ENCODE measurements at regions not wholly inside any gene's neighbourhood (a gene's known extent, or its start where the extent isn't known, plus 50 kb on each side); places are given as distances from the start of the nearest gene placed in this dataset.

DNA sequence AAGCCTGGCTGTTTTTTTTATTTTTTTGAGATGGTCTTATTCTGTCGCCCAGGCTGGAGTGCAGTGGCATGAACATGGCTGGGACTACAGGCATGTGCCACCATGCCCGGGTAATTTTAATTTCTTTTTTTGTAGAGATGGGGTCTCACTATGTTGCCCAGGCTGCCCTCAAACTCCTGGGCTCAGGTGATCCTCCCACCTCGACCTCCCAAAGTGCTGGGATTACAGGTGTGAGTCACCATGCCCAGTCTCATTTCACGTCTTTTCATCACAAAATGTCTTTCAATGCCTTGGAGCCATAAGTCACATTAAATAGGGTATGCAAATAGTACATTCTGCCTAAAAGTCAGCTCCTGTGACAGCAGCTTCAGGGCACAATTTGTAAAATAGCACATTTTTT, 52.8 kb downstream of the SOX2 start:
- Histone ChIP-seq H2AFZ (ENCODE audit: low read length) (no peak overlapping the region), H3K27me3 (ENCODE audit: insufficient read depth, low read length) (no peaks in the 10 kb centered on the region), H3K36me3 (ENCODE audit: insufficient read depth, low read length) (no peaks in the 10 kb centered on the region), H3K27ac (ENCODE audit: low read depth, low read length) (no peak overlapping the region), H3K4me3 (ENCODE audit: insufficient read depth, low read length) (no peak overlapping the region), H3K4me1 (ENCODE audit: insufficient read depth, low read length) (no peaks in the 10 kb centered on the region), H3K9me3 (ENCODE audit: low read depth, low read length) (no peaks in the 10 kb centered on the region), H3K4me2 (ENCODE audit: insufficient read depth, low read length) (no peak overlapping the region), H3K79me2 (ENCODE audit: insufficient read depth, low read length) (no peaks in the 10 kb centered on the region), H4K20me1 (ENCODE audit: insufficient read depth, low read length) (no peaks in the 10 kb centered on the region)
- no peak for DNase-seq (ENCODE audit: insufficient read length, low spot score, missing footprints)
- TF ChIP-seq, protein P1, sequence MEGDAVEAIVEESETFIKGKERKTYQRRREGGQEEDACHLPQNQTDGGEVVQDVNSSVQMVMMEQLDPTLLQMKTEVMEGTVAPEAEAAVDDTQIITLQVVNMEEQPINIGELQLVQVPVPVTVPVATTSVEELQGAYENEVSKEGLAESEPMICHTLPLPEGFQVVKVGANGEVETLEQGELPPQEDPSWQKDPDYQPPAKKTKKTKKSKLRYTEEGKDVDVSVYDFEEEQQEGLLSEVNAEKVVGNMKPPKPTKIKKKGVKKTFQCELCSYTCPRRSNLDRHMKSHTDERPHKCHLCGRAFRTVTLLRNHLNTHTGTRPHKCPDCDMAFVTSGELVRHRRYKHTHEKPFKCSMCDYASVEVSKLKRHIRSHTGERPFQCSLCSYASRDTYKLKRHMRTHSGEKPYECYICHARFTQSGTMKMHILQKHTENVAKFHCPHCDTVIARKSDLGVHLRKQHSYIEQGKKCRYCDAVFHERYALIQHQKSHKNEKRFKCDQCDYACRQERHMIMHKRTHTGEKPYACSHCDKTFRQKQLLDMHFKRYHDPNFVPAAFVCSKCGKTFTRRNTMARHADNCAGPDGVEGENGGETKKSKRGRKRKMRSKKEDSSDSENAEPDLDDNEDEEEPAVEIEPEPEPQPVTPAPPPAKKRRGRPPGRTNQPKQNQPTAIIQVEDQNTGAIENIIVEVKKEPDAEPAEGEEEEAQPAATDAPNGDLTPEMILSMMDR (IDR thresholded peaks at IDR 0.05; ENCODE audit: extremely low read depth, low read depth, low read length) = no peak

DNA sequence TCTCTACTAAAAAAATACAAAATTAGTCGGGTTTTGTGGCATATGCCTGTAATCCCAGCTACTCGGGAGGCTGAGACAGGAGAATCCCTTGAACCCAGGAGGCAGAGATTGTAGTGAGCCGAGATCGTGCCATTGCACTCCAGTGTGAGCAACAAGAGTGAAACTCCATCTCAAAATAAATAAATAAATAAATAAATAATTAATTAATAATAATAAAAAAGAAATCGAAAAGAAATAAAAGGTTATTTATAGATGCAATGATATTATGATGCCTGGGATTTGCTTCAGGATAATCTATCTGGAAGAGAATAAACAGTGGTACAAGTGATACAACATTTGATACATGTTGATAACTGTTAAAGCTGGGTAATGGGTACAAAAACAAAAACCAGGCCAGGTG, 58.6 kb downstream of the SOX2 start:
- no peak overlapping the region for H2AFZ ChIP-seq (ENCODE audit: low read length)
- no peak for DNase-seq (ENCODE audit: insufficient read length, low spot score, missing footprints)
- TF ChIP-seq, protein P1 (IDR thresholded peaks at IDR 0.05; ENCODE audit: extremely low read depth, low read depth, low read length) = no peak

DNA sequence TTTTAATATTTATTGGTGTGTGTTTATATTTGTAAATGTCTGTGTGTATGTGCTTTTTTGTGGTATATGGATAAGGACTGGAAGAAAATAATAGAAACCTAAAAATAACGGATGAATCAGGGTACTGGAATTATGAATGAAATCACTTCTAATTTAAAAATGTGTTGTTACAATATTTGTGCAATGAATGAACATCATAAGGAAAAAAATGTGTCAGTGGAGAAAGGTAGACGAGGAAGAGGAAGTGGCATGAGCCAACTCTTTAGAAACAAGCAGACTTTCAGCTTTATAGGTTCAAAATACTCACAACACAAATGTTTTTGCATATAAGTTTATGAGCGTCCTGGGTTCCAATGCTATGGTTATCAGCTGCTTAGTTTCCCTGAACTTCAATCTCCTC, 59.4 kb downstream of the SOX2 start:
- TF ChIP-seq, protein P1 (IDR thresholded peaks at IDR 0.05; ENCODE audit: extremely low read depth, low read depth, low read length) = no peak
- H3K27ac ChIP-seq (ENCODE audit: low read depth, low read length) = no peak overlapping the region
- H3K79me2 ChIP-seq (ENCODE audit: insufficient read depth, low read length) = no peaks in the 10 kb centered on the region
- no peaks in the 10 kb centered on the region for H3K36me3 ChIP-seq (ENCODE audit: insufficient read depth, low read length)
- DNase-seq (ENCODE audit: insufficient read length, low spot score, missing footprints) = no peak
- no peak overlapping the region for H3K4me2 ChIP-seq (ENCODE audit: insufficient read depth, low read length)
- no peak overlapping the region for H2AFZ ChIP-seq (ENCODE audit: low read length)
- H4K20me1 ChIP-seq (ENCODE audit: insufficient read depth, low read length) = no peaks in the 10 kb centered on the region
- H3K9me3 ChIP-seq (ENCODE audit: low read depth, low read length) = peaks cover 2% of the 10 kb centered on the region
- no peak overlapping the region for H3K4me3 ChIP-seq (ENCODE audit: insufficient read depth, low read length)
- no peaks in the 10 kb centered on the region for H3K4me1 ChIP-seq (ENCODE audit: insufficient read depth, low read length)
- H3K27me3 ChIP-seq (ENCODE audit: insufficient read depth, low read length) = no peaks in the 10 kb centered on the region

More for the DNA sequence above, 58.6 kb downstream of the SOX2 start:
- H3K4me1 ChIP-seq (ENCODE audit: insufficient read depth, low read length) = no peaks in the 10 kb centered on the region
- no peaks in the 10 kb centered on the region for H3K27me3 ChIP-seq (ENCODE audit: insufficient read depth, low read length)
- no peak overlapping the region for H3K4me2 ChIP-seq (ENCODE audit: insufficient read depth, low read length)
- H3K9me3 ChIP-seq (ENCODE audit: low read depth, low read length) = peaks cover 2% of the 10 kb centered on the region
- no peaks in the 10 kb centered on the region for H4K20me1 ChIP-seq (ENCODE audit: insufficient read depth, low read length)
- no peaks in the 10 kb centered on the region for H3K36me3 ChIP-seq (ENCODE audit: insufficient read depth, low read length)
- H3K27ac ChIP-seq (ENCODE audit: low read depth, low read length) = no peak overlapping the region
- H3K4me3 ChIP-seq (ENCODE audit: insufficient read depth, low read length) = no peak overlapping the region
- H3K79me2 ChIP-seq (ENCODE audit: insufficient read depth, low read length) = no peaks in the 10 kb centered on the region

DNA sequence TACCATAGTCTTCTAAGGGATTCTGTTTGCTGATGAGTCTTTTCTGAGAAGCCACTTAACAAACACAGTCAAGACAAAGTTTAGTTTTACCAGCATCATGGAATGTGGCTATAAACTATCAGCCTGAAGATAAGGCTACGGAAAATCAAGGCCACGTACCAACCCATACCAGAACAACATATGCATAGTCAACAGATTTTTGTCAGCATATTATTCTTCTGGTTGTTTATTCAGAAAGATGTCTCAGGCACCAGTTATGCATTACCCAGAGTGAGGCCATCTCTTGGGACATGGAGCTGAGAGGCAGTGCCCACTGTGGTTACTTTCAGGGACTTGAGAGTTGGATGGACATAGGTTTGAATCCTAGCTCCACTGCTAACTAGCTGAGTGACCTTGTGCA, 60.4 kb downstream of the SOX2 start:
- Histone ChIP-seq H4K20me1 (ENCODE audit: insufficient read depth, low read length) (no peaks in the 10 kb centered on the region), H3K4me1 (ENCODE audit: insufficient read depth, low read length) (no peaks in the 10 kb centered on the region), H3K36me3 (ENCODE audit: insufficient read depth, low read length) (no peaks in the 10 kb centered on the region), H3K27ac (ENCODE audit: low read depth, low read length) (no peak overlapping the region), H3K27me3 (ENCODE audit: insufficient read depth, low read length) (no peaks in the 10 kb centered on the region), H3K4me3 (ENCODE audit: insufficient read depth, low read length) (no peak overlapping the region), H3K4me2 (ENCODE audit: insufficient read depth, low read length) (no peak overlapping the region), H3K9me3 (ENCODE audit: low read depth, low read length) (peaks cover 2% of the 10 kb centered on the region), H2AFZ (ENCODE audit: low read length) (no peak overlapping the region), H3K79me2 (ENCODE audit: insufficient read depth, low read length) (no peaks in the 10 kb centered on the region)
- DNase-seq (ENCODE audit: insufficient read length, low spot score, missing footprints) = no peak
- TF ChIP-seq, protein P1 (IDR thresholded peaks at IDR 0.05; ENCODE audit: extremely low read depth, low read depth, low read length) = no peak
